Activated CD4-positive, alpha-beta T cell treated with anti-CD3 and anti-CD28 coated beads for 36 hours (primary cell): ENCODE measurements at regions not wholly inside any gene's neighbourhood (a gene's known extent, or its start where the extent isn't known, plus 50 kb on each side); places are given as distances from the start of the nearest gene placed in this dataset.

Experiments used
- ATAC-seq: fragments of 200-7000 bp; cut with Tn5 transposase; one replicate; pipeline ENCODE4 v1.10.0; 2021; ENCODE audit warnings: mild to moderate bottlenecking, moderate library complexity
- CTCF ChIA-PET: fragments of 350-600 bp; sonication (Branson Sonifier 250); formaldehyde crosslinking; loops from one replicate; lab custom pipeline; 2021; ENCODE audit warnings: antibody characterized with exemption; lab: Charles Lee
- POLR2A ChIA-PET: fragments of 350-600 bp; sonication (Branson Sonifier 250); formaldehyde crosslinking; loops from one replicate; lab custom pipeline; 2021; ENCODE audit warnings: antibody characterized with exemption, inconsistent platforms; lab: Charles Lee
- DNase-seq: peaks from one replicate; pipeline ENCODE4 v3.0.0-alpha.2; 2020
- H3K27ac Mint-ChIP-seq: one replicate; pipeline ENCODE4 v1.8.0; 2021; ENCODE audit warnings: mixed read lengths
- H3K27me3 Mint-ChIP-seq: one replicate; pipeline ENCODE4 v1.8.0; 2021; ENCODE audit warnings: mixed read lengths
- H3K36me3 Mint-ChIP-seq: one replicate; pipeline ENCODE4 v1.8.0; 2021; ENCODE audit warnings: low read depth, mixed read lengths
- H3K4me1 Mint-ChIP-seq: one replicate; pipeline ENCODE4 v1.8.0; 2021; ENCODE audit warnings: mixed read lengths
- H3K4me3 Mint-ChIP-seq: one replicate; pipeline ENCODE4 v1.8.0; 2021; ENCODE audit warnings: mild to moderate bottlenecking, moderate library complexity, mixed read lengths
- H3K9me3 Mint-ChIP-seq: one replicate; pipeline ENCODE4 v1.8.0; 2021; ENCODE audit warnings: low read depth, mixed read lengths
- intact Hi-C, 2 experiments: fragments of 100-400 bp; cut with DNase I in 1 of 2; cut with micrococcal nuclease in 1 of 2; formaldehyde crosslinking; loops; one replicate each; pipeline versions ENCODE4 v1.14.2 to v1.15.1; 2022 to 2024; cut with DNase I, micrococcal nuclease

DNA sequence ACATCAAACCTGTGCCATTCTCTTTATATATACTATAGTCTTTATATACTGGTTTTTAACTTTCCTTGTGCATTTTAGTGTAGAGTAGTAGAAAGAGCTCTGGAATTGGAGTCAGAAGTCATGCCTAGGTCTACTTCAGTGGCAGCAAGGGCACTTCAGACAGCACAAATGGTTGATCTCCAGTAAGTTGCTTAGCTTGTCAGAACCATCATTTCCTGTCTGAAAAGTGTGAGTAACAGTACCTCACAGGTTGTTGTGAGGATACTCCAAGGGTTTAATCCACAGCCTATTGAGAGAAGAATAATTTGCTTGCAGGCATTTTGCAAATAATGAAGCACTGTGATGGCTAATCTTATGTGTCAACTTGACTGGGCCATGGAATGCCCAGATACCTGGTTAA, 95.8 kb upstream of the NR4A3 start:
- intact Hi-C loops, result no loop called here
- ChIA-PET POLR2A (no interaction called here), CTCF (no interaction called here)
- Mint-ChIP-seq H3K27me3 (no peaks in the 10 kb centered on the region), H3K4me3 (no peak overlapping the region), H3K27ac (no peak overlapping the region), H3K4me1 (peaks cover 6% of the 10 kb centered on the region), H3K36me3 (no peaks in the 10 kb centered on the region), H3K9me3 (no peaks in the 10 kb centered on the region)
- DNase-seq (no peak), ATAC-seq (no peak)

DNA sequence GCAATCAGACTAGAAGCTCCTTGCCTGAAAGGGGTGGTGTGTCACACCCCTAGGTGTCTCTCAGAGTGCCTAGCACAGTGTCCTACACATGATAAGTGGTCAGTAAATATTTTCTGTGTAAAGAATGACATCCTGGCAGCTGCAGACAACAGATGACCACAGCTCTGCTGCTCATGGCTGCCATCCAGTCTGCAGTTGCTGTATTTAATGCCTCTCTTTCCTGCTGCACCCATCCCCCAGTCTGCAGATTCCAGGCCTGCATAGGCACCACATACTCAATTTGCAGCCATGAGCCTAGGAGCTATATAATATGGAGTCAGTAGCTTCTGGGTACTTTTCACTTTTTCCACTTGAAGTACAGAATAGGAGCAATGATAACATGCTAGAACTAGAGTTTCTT, 94.9 kb upstream of the NR4A3 start:
- ChIA-PET CTCF (no interaction called here), POLR2A (no interaction called here)
- Mint-ChIP-seq H3K36me3 (no peaks in the 10 kb centered on the region), H3K9me3 (no peaks in the 10 kb centered on the region), H3K27me3 (no peaks in the 10 kb centered on the region), H3K4me3 (no peak overlapping the region), H3K4me1 (peaks cover 4% of the 10 kb centered on the region), H3K27ac (no peak overlapping the region)
- intact Hi-C loops, result no loop called here
- no peak for DNase-seq
- ATAC-seq, result no peak

GRCh38 chr9:99730062-99730461, 91.6 kb upstream of the NR4A3 start:
- no peaks in the 10 kb centered on the region for H3K9me3 Mint-ChIP-seq
- no peaks in the 10 kb centered on the region for H3K36me3 Mint-ChIP-seq
- H3K4me3 Mint-ChIP-seq, result no peak overlapping the region
- no peaks in the 10 kb centered on the region for H3K4me1 Mint-ChIP-seq
- POLR2A ChIA-PET, result no interaction called here
- H3K27ac Mint-ChIP-seq, result no peak overlapping the region
- CTCF ChIA-PET, result interaction anchor here (1.0 kb wide), 1 partner anchor 12 kb away, joined by 3 read pairs; no protein-coding TSS in a partner anchor
- ATAC-seq (no peak), DNase-seq (no peak)
- intact Hi-C loops, result no loop called here
- peaks cover 6% of the 10 kb centered on the region for H3K27me3 Mint-ChIP-seq

DNA sequence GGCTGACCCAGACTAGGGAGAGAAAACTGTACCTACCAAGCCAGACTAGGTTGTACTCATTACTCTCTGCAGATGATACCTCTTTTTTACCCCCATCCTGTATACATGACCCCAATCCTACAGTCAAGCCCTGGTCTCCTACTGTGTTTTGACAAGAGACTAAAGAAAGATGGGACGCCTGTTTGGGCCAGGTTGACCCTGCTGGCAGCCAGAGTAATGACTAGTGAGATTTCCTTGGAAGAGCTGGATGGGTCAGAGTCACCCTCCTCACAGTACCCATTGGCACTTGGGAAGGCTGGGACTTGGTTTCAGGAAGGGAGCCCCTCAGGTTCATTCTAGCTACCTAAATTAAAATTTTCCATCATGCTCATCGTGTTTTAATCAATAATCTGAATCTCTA, 89.7 kb upstream of the NR4A3 start:
- Mint-ChIP-seq H3K27ac (no peak overlapping the region), H3K4me1 (no peaks in the 10 kb centered on the region), H3K36me3 (no peaks in the 10 kb centered on the region), H3K27me3 (peaks cover 9% of the 10 kb centered on the region), H3K4me3 (no peak overlapping the region), H3K9me3 (no peaks in the 10 kb centered on the region)
- DNase-seq (no peak), ATAC-seq (no peak)
- ChIA-PET CTCF (no interaction called here), POLR2A (no interaction called here)
- intact Hi-C loops, result no loop called here

DNA sequence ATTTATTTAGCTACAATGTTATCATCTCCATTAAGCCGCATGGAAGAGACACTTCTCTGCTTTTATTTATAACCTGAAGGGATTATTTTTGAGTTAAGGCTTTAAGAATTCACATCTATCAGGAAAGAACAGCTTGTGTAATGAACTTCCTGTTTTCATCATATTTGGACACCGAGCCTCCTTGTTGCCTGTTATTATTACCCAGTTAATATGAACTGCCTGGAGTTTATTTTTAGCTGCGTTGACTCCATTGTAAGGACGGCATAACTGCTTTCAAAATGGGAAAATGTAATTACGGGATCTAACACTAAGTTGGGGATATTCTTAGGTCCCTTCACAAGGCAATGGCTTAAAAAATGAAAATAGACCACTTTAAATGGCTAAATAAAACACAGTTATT, 89.0 kb upstream of the NR4A3 start:
- Mint-ChIP-seq H3K9me3 (no peaks in the 10 kb centered on the region), H3K27ac (no peak overlapping the region), H3K27me3 (peaks cover 14% of the 10 kb centered on the region), H3K4me3 (no peak overlapping the region), H3K36me3 (no peaks in the 10 kb centered on the region), H3K4me1 (no peaks in the 10 kb centered on the region)
- DNase-seq, result no peak
- ChIA-PET CTCF (interaction anchor here (0.6 kb wide), 1 partner anchor 48 kb away, joined by 3 read pairs; no protein-coding TSS in a partner anchor), POLR2A (no interaction called here)
- ATAC-seq, result no peak
- intact Hi-C loops, result no loop called here

DNA sequence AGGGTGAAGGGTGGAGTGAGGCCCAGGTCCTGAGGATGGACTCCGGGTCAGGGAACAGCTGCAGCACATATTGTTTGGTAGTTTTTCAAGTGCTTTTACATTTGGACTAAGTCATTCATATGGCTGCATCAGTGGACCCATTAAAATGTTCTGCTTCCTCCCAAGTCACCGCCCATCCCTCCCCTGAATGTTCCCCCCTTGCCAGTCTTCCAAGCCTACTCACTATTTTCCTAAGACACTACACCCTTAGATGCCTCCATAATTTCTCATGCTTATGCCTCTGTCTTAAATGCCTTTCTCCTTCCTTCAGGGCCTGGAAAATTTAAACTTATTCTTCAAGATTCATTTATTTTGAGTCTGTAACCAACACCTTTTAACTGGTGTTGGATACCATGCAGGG, 86.6 kb upstream of the NR4A3 start:
- ATAC-seq, result no peak
- Mint-ChIP-seq H3K36me3 (no peaks in the 10 kb centered on the region), H3K4me1 (no peaks in the 10 kb centered on the region), H3K9me3 (no peaks in the 10 kb centered on the region), H3K27ac (no peak overlapping the region), H3K4me3 (no peak overlapping the region), H3K27me3 (peaks cover 14% of the 10 kb centered on the region)
- CTCF ChIA-PET, result no interaction called here
- intact Hi-C loops, result no loop called here
- POLR2A ChIA-PET, result no interaction called here
- DNase-seq, result no peak

DNA sequence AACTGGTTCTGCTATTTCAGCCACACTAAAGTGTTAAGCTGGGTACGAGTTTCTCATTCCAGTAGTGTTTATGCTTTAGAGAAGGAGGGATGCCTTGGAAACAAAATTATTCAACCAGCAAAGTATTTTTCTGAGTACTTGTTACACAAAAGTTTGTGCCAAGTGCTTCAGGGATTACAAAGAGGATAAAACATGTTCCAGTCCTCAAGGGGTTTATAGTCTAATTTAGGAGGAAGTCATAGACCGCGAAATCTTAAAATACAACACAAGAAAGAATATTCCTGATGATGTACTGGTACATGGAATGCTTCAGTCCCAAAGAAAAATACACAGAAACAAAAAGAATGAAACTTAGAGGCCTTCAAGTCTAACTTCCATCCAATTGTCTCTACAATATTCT, 85.4 kb upstream of the NR4A3 start:
- Mint-ChIP-seq H3K36me3 (no peaks in the 10 kb centered on the region), H3K27me3 (peaks cover 14% of the 10 kb centered on the region), H3K4me1 (no peaks in the 10 kb centered on the region), H3K9me3 (no peaks in the 10 kb centered on the region), H3K27ac (no peak overlapping the region), H3K4me3 (no peak overlapping the region)
- CTCF ChIA-PET, result no interaction called here
- no peak for ATAC-seq
- no peak for DNase-seq
- POLR2A ChIA-PET, result no interaction called here
- intact Hi-C loops, result no loop called here

DNA sequence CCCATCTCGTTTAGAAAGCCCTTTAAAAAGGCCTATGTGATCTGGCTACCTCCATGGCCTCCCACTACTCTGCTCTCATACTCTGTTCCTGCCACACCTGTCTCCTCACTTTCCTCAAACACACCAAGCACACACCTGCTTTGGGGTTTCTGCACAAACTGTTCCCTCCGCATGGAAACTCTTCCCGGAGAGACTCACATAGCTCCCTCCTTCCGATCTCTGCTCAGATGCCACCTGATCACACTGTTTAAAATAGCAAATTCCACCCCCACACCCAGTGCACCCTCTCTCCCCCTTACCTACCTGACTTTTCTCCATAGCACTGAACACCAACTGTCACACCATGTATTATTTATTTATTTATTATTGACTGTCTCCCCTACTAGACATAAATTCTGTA, 84.0 kb upstream of the NR4A3 start:
- H3K36me3 Mint-ChIP-seq, result no peaks in the 10 kb centered on the region
- no peak for ATAC-seq
- H3K27me3 Mint-ChIP-seq, result peaks cover 14% of the 10 kb centered on the region
- CTCF ChIA-PET, result no interaction called here
- H3K27ac Mint-ChIP-seq, result no peak overlapping the region
- H3K9me3 Mint-ChIP-seq, result no peaks in the 10 kb centered on the region
- no peak for DNase-seq
- H3K4me3 Mint-ChIP-seq, result no peak overlapping the region
- POLR2A ChIA-PET, result no interaction called here
- intact Hi-C loops, result no loop called here
- H3K4me1 Mint-ChIP-seq, result no peaks in the 10 kb centered on the region

DNA sequence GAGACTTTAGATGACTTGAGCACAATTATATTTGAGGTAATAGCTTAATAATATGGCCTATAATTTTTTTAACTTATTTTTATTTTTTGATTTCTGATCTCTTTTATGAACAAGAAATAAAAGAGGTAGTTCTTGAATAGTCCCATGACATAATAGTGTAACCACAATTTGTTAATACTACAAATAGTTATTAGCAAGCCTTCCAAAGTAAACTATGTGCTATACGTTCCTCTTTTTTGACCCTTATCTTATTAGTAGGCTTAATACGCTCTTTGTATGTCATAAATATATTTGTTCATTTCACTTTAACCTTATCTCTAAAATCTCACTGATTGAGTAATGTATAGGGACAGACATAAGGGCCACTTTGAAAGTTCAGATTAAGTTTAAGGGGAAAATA, 78.7 kb upstream of the NR4A3 start:
- no peaks in the 10 kb centered on the region for H3K4me1 Mint-ChIP-seq
- no peaks in the 10 kb centered on the region for H3K9me3 Mint-ChIP-seq
- no peak for DNase-seq
- H3K4me3 Mint-ChIP-seq, result no peak overlapping the region
- CTCF ChIA-PET, result interaction anchor here (0.6 to 1.0 kb wide), 2 partner anchors 239 to 560 kb away, joined by 3 read pairs; no protein-coding TSS in a partner anchor
- POLR2A ChIA-PET, result no interaction called here
- H3K27me3 Mint-ChIP-seq, result no peaks in the 10 kb centered on the region
- H3K36me3 Mint-ChIP-seq, result no peaks in the 10 kb centered on the region
- ATAC-seq, result no peak
- intact Hi-C loops, result no loop called here
- H3K27ac Mint-ChIP-seq, result no peak overlapping the region

GRCh38 chr9:99743455-99743854, 78.2 kb upstream of the NR4A3 start:
- ChIA-PET CTCF (interaction anchor here (0.6 kb wide), 1 partner anchor 238 kb away, joined by 3 read pairs; no protein-coding TSS in a partner anchor), POLR2A (no interaction called here)
- intact Hi-C loops, result no loop called here
- no peak for DNase-seq
- Mint-ChIP-seq H3K9me3 (no peaks in the 10 kb centered on the region), H3K4me3 (no peak overlapping the region), H3K27ac (no peak overlapping the region), H3K27me3 (no peaks in the 10 kb centered on the region), H3K4me1 (no peaks in the 10 kb centered on the region), H3K36me3 (no peaks in the 10 kb centered on the region)
- ATAC-seq, result no peak

GRCh38 chr9:99744132-99744531, 77.6 kb upstream of the NR4A3 start:
- Mint-ChIP-seq H3K27me3 (no peaks in the 10 kb centered on the region), H3K4me3 (no peak overlapping the region), H3K36me3 (no peaks in the 10 kb centered on the region), H3K4me1 (no peaks in the 10 kb centered on the region), H3K9me3 (no peaks in the 10 kb centered on the region), H3K27ac (no peak overlapping the region)
- no peak for DNase-seq
- POLR2A ChIA-PET, result no interaction called here
- no peak for ATAC-seq
- CTCF ChIA-PET, result no interaction called here
- intact Hi-C loops, result no loop called here

DNA sequence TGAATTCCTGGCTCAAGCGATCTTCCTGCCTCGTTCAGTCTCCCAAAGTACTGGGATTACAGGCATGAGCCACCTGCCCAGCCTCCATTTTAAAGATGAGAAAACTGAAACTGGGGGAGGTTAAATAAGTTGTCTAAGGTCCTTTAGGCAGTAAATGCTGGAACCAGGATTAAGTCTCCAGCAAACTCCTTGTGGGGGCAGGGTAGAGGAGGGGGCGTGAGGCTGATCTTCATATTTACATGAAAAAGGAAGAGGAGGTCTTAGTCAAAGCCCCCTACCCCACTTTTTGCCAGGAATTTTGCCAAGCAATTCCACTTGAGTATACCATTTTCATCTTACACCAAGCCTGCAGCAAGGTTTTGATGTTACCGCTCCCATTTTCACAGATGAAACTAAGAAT, 76.6 kb upstream of the NR4A3 start:
- intact Hi-C loops, result no loop called here
- no peak for DNase-seq
- Mint-ChIP-seq H3K9me3 (no peaks in the 10 kb centered on the region), H3K4me3 (no peak overlapping the region), H3K4me1 (no peaks in the 10 kb centered on the region), H3K27ac (no peak overlapping the region), H3K27me3 (no peaks in the 10 kb centered on the region), H3K36me3 (no peaks in the 10 kb centered on the region)
- ChIA-PET POLR2A (no interaction called here), CTCF (no interaction called here)
- no peak for ATAC-seq

DNA sequence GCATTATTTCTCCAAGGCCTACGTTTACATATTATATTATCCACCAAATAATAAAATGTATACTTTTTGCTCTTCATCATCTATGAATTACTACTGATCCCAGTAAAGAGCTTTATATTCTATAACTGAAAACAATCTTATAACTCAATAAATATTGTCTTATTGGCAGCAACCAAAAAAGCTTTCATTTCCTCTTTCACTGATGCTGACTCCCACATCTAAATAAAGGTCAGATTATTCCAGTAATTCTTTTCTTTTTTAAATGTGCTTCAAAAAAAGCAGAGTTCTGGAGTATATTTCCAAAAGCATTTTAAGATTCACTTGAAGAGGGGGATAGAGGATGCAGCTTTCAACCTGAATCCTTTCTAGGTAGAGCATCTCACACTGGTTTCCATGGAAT, 75.3 kb upstream of the NR4A3 start:
- POLR2A ChIA-PET, result no interaction called here
- ATAC-seq (no peak), DNase-seq (no peak)
- no peaks in the 10 kb centered on the region for H3K27me3 Mint-ChIP-seq
- H3K27ac Mint-ChIP-seq, result no peak overlapping the region
- H3K4me1 Mint-ChIP-seq, result no peaks in the 10 kb centered on the region
- H3K36me3 Mint-ChIP-seq, result no peaks in the 10 kb centered on the region
- intact Hi-C loops, result no loop called here
- CTCF ChIA-PET, result no interaction called here
- no peaks in the 10 kb centered on the region for H3K9me3 Mint-ChIP-seq
- H3K4me3 Mint-ChIP-seq, result no peak overlapping the region
